ENCODE measurements at regions not wholly inside any gene's neighbourhood (a gene's known extent, or its start where the extent isn't known, plus 50 kb on each side); places are given as distances from the start of the nearest gene placed in this dataset.

DNA sequence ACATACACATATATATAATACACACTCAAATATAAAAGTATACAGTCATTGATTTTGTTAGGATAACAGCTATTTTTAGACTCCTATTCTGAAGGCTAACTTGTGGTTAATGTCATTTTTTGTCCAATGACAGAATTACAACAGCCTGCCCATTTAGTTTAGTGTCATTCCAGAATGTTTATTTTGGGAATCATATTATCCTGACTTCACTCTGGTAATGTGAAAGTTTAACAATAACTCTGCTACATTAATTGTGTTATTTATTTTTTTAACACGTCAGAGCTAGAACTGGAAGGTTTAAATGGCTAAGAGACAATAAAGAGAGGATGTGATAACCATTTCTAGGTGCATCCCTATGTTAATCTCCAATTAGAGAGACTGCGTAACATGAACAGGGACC, 648.1 kb downstream of the USP25 start:
- DNase-seq = no peak

DNA sequence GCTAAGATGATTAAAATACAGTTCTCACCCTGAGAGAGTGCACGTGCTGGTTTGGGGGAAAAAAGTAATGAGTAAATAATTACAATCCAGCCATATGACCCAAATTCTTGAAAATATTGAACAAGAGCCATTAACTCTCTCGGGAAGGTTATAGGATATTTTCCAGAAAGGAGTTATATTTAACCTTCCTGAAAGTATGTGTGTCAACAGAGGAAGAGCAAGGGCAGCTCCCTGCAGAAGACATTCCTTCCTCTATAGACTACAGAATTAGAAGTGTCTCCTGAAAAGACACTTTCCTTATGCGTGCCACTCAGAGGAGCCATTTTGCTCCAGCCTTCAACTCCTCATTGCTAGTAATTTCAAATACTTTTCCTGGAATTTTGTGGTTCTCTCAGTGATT, 648.7 kb downstream of the USP25 start:
- DNase-seq = no peak

DNA sequence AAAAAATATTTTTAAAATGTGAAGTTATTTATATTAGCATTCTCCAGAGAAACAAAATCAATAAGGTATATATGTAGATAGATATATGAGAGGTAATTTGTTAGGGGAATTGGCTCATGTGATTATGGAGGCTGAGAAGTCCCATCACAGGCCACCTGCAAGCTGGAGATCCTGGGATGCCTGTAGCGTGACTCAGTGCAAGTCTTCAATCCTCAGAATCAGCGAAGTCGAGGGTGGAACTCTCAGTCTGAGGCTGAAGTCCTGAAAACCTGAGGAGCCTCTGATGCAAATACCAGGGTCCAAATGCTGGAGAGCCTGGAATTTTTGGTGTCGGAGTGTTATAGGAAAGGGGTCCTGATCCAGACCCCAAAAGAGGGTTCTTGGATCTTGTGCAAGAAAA, 658.5 kb downstream of the USP25 start:
- DNase-seq = no peak

DNA sequence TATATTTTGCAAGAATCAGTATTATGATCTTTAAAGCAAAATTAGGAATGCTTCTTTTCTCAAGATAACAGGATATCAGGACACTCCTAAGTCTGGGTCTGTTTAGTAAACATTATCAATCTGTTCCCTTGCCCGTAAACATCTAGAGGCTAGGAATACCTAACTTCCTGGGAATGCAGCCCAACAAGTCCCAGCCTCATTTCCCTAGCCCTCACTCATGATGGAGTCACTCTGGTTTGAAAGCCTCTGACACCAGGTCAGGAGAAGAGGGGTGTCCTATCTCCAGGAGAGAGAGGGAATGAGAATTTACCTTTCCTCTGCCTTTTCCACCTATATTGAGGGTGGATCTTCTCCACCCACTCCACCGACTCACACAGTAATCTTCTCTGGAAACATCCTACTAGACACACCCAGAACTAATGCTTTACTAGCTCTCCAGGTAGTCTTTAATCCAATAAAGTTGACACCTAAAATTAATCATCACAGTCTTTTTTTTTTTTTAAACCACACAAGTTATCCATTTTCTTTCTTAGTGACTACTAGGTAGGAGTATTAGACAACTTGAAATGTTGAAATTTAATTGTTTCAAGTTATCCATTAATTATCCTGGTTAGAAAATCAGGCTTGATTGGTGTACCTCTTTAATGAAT, 659.3 kb downstream of the USP25 start:
- no peak for DNase-seq

DNA sequence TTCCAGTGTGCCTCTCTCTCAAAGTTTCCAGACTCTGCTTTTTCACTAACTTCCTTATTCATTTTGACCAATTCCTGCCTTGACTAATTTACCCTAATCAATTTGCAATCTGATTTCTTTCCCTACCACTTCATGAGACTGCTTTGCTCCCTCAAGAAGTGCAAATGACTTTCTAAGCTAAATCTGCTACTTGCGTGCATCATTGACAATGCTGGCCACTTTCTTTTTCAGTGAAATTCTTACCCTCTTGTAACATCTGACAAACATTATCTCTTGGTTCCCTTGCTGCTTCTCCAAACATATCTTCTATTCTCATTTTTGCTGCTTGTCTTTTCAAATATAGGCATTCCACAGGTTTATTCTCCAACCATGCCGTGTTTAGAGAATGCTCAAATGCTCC, 659.9 kb downstream of the USP25 start:
- DNase-seq = no peak

DNA sequence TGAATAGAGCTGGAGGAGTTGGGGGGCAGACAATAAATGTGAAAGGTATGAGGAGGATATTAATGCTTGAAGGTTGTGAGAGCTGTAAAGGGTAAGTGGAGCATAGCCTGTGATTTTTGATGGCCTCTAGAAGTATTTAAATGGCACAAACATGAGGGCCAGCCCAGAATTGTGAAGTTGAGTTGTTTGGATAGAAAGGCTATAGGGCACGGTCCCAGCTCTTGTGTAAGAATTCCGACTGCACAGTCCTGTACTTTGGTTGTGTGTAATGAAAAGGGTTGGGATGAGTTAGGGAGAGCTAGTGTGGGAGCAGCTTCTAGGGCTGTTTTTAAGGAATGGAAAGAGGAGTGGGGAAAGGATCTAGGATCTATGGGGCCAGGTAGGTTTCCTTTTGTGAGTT, 665.5 kb downstream of the USP25 start:
- DNase-seq = no peak

DNA sequence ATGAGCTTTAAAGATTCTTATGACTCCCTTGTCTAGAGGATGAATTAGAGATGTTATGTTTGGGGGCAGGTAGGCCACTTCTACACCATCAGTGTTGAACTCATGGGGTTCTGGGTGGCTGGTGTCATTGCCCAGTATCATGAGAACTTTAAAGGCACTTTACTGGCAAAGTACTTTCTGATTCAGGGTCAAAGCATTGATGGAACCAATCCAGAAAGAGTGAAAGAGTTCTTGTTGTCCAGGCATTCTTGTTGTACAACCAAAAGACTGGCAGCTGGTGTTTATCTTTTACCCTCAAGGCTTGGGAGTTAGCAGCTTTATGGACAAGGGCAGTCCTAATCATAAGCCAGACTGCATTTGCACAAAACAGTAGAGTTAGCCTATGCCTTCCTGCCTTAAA, 673.0 kb downstream of the USP25 start:
- no peak for DNase-seq

DNA sequence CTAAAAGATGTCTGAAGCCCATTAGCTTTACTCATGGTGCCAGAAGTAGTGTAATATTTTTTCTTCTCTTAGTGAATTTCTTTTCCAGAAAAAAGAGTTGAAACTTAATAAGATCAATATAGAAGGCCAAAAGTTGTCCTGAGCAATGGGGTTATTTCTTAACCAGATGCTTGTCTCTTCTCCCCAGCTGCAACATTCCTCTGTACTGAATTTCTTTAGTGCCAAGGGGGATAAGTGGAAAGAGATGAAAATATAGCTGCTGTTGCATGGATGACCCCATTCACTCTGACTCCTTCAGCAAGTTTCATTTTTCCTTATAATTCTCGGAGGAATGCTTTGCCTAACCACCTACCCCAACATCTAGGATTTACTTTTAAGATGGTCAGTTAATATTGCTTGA, 675.0 kb downstream of the USP25 start:
- no peak for DNase-seq

DNA sequence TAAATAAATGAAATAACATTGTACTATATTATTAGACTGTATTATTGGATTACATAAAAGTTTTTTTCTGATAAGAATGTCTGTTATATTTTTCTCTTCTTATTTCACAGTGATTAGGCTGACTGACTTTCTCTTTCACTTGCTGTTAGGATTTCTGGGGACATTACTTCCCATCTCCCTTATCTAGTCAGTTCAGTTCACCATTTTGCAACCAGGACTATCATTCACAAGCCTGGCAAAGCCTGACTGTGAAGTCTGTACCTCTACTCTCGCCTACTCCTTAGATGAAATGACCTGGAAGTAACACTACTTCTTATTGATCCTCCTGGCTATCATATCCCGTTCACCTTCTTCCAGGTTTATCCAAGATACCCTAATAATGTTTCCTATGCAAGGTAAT, 676.6 kb downstream of the USP25 start:
- DNase-seq = no peak

DNA sequence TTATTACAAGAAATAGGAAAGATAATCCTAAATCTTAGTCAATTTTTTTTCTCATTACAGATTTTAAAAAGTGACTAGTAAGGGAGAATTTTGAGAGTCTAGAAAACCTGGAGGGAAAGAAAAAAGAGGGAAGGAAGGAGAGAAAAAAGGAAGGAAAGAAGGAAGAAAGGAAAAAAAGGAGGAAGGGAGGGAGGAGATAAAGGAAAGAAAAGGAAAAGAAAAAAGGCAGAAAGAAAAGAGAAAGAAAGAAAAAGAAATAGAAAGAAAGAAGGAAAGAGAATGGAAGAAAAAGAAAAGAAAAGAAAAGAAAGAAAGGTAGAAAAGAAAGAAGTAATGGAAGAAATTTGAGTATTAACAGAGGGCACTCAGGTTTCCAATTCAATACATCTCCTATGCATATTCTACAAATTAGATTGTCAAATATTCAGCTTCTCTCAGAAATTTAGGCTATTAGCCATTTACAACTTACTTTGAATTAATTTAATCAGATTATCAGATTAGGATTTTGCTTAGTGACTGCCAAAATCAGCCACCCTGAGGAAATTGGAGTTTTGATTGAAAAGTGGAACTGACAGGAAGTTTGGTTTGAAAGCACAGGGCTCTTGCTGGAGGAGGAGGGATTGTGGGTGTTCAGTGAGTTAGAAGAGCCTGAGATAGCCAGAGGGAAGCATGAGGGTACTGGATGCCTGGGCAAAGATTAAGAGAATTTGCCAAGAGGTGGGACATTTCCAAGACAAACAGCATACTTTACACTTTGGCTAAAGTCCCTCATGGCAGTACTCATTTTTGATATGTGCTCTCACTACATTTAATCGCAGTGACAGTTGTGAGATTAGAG, 677.8 kb downstream of the USP25 start:
- DNase-seq = no peak

DNA sequence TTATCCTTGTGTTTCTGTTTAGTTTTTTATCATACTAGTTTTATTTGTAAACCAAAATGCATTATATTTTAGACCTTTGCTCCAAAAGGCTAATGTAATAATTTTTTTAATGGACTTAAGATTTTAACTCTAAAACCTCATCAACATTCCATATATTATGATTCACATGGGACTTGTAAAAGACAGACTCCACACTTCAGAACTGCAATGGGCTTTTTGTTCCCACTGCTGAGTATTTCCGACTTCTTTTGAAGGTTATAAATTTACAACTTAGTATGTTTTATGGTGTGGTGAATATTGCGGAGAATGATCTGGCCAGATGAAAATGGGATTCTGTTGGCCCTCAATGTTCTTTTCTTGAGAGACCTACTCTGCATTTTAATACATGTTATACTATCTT, 678.5 kb downstream of the USP25 start:
- no peak for DNase-seq

DNA sequence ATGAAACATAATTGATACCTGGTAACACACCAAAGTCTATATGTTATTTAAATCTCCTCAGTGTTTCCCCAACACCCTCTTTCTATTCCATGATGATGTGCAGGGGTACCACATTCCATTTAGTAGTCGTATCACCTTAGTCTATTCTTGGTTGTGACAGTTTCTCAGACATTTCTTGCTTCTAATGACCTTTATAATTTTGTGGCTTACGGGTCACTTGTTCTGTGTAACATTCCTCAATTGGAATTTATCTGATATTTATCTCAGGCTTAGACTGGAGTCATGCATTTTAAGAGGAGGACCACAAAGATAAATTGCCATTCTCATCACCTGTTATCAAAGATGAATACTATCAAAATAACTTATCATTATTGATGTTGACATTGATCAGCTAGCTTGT, 679.6 kb downstream of the USP25 start:
- no peak for DNase-seq

DNA sequence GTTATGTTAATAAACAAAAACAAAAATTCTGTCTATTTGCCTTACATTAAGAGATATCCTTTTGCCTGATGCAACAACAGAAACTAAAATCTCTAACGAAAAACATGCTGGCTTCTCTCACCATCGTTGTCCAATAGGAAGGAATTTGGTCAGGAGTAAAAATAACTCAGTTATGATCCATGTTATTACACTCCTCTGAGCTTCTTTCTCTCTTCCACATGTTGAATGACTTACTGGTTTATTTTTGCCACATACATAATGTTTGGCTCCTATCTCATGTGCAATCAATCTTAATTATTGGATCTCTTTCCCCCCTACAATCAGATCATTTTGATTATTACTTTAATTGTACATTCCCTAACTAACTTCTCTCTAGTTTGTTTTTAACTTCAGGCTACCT, 688.4 kb downstream of the USP25 start:
- DNase-seq = no peak

DNA sequence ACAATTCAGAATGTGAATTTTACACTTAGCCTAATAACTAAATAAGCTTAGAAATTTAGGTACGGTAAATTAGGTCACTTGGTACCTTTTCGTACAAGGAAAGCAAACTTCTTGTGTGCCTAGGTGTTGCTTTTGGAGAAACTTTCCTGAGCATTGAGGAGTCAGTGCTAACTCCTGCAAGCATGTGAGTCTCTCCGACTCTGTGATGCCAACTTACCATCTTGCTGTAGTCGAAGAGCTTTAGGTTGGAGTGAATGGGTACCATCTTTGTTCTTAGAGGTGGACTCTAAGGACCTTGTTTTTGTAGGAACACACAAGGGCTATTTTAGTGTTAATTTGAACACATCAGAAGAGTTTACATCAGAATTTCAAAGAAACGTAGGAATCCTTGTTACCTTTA, 688.9 kb downstream of the USP25 start:
- DNase-seq = no peak

DNA sequence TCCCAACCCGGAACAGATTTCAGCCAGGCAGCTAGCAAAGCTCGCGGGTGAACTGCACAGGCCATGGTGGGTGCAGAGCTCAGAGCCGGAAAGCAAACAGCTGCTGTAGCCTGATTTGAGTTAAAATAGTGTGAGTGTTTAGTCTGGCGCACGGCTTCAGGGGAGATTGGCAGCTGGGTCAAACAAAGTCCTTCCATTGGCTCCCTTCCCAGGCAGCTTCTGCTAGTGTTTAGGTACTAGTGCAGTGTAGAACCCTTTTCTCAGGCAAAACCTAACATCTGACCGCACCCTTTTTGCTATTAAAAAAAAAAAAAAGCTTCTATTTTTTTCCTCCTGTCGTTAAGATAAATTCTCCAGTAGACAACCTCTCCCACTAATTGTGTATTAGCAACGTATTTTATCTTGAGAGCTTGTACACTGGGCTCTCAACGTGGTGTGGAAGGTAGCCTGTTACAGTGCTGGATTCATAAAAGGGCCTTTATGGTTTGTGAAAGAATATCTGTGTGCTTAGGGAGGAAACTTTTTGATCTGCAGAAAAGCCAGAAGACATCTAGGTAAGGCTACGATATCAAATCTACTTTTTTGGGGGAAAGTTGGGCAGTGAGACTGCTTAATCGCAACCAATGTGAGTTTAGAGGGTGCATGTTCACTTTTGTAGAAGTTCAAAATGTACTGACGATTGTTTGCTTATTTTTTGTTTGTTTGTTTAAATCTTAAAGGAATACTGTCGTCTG, 689.6 kb downstream of the USP25 start:
- no peak for DNase-seq

DNA sequence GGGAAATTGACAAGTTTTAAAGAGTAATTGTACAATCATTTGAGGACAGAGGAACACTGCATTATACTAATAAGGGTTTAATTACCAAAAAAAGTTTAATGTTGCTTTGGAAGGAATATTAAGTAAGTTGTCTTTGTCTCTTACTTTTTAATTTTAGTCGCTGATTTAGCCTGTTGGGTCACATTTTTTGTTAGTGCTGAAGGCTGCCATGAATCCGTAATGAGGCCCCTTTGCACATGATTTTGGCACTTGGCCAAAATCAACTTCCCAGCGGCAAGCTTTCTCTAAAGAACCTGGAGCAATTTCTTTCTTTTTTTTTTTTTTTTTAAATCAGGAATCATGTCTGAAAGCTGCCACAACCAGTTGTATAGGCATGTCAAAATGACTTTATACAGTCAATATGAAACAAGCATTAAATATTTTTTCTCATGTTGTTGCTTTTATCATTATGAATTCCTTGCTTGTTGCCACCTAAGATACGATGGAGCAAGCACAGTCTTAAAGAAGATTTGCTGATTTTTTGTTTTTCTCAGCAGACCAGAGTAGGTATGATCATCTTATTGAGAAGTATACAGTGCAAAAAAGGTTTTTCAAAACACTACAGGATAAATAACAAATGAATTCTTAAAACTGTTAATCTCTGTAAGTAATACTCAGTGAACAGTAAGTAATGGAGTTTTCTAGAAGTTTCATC, 690.4 kb downstream of the USP25 start:
- DNase-seq = no peak

DNA sequence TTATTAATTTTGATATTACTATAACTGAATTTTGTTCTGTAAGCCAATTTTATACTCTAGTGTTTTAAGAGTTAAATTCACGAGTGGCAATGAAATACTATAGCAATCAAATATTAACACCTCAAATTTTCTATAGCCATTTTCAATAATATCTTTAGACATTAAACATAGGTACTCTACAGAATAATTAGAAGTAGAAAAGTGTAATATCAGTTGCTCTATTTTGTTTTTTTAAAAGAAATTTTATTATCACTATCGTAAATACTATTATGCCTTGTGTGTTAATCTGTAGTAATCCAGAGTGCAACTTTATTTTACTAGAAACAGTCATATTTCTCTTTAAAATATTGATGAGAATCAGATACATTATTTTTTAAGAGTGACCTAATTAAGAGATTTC, 691.2 kb downstream of the USP25 start:
- DNase-seq = no peak

DNA sequence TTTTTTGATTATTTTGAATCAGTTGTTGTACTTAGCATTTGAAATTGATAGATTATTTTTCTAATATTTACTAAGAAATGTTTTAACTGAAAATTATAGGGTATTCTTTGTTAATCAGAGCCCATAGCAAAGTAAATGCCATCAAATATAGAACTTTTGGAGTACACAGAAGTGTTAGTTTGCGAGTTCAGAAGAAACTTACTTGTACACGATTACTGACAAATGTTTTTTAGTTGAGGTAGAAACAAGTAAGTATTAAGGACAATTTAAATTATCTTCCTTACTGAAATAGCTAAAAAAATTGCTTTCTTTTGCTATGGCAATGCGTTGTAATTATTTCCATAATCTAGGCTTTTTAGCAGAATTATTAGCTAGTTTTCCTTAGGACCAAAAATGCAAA, 692.2 kb downstream of the USP25 start:
- no peak for DNase-seq

DNA sequence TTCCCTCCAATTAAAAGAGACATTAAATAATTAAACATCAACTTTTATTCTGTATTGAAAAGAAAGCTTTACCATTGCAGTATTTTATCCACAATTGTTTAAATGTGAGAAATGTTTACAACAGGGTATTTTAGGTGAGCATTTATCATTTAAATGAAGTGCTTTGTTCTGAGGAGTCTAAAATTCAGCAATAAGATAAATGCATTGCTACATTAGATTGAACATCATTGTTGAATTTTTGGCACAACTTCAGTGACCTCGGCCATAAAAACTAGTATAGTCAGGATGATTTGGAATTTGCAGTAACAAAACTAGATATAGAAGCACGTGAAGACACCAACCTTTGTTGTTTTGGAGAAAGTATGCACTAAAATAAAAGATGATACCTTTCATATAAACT, 692.9 kb downstream of the USP25 start:
- DNase-seq = no peak

DNA sequence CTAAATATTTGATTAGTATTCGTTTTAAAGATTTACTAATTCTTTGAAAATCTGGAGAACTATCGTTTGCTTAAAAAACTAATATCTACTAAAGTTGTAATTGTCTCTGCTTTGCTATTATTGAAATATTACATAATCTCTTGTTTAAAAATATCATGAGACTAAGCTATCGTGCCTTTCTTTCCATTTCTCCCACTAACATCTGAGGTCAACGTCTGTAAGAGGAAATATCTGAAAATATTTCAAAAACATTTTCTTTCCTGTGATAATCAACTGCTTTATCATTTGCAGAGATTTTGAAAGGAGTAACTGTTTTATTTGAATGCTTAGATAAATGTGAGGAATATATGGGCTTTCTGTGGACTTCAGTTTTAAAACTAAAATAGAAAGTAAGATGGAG, 694.1 kb downstream of the USP25 start:
- no peak for DNase-seq

DNA sequence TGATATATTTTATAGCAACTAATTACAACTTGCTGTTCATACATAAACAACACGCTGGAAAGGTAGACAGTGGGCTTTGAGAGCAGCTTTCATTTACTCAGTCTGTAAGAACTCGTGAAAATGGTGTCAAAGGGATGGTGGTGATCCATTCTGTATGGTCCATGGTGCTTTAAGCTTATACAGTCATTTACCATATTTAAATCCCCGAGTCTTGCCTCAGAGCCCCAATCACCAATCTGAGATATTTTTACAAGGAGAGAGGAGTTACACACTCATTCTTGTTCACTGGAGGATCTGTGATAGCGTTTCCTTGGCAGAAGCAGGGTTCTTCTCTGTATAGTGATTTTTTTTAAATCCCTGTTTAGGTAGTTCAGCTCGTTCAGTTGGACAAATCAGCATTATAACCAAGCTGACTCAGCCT, 694.6 kb downstream of the USP25 start:
- no peak for DNase-seq

DNA sequence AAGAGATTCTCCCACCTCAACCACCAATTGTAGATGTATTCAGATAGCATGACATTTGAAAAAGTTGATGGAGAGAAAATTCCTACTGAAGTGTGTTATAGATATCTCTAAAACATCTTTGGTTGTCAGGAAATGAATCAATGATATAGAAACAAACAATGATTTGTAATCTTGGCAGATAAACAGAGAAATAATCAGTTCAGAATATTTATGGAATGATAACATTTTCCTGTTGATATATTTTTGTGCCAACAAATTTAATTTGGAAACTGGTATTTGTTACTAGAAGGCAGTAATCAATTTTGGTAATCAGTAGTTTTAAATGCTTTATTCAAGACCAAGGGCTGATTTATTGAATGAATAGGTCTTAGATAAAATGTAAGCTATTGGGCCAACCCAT, 695.6 kb downstream of the USP25 start:
- no peak for DNase-seq

DNA sequence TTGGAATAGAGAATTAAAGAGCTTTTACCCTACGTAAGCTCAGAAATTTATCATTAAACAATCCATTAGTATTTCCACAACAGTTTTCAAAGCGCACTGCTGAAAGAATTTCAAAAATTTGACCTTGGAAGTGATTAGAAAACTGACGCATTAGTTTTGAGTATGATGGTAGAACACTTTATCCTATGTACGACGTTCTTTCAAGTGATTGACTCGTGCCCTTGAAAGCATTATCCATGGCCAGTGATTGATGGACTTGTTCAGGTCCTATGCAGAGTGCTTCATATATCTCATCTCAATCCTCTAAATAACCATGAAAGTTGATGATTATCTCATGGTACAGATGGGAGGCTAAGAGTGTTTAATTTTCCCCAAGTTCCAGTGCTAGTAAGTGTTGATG, 697.2 kb downstream of the USP25 start:
- no peak for DNase-seq
